ENCODE measurements at regions not wholly inside any gene's neighbourhood (a gene's known extent, or its start where the extent isn't known, plus 50 kb on each side); places are given as distances from the start of the nearest gene placed in this dataset.

DNA sequence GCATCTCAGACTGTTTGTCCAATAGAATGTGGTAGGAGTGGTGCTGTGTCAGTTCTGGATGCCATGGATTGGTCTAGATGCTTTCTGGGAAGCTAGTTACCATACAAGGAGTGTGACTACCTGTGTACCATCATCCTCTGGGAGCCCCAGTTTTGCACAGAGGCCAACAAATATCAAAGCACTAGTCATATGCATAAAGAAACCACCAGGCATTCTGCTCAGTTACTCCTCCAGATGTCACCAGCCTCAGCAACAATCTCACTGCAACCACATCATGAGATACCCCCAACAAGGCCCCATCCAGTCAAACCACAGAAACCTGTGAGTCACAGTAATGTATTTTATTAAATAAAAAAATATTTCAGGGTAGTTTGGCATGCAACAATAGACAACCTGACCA is 435.8 kb upstream of the CPEB2 start:
- DNase-seq (ENCODE audit: low read depth in 4 of 4, low spot score in 3 of 4), result no peak

DNA sequence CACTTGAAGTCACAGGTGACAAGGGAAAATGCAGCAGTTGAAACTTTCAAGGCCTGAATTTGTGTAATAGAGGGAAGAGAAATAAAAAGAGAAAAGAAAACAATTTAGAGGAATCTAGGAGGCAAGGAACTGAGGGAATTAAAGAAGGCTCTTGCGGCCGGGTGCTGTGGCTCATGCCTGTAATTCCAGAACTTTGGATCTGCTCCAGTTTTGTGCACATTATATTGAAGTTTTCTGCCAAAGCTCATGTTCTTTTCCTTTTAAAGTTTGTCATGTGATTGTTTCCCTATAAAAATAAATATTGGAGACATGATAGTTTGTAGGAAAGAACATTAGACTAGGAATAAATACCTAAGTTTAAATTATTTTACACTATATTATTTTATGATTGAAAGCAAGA is 433.9 kb upstream of the CPEB2 start:
- no peak for DNase-seq (ENCODE audit: low read depth in 4 of 4, low spot score in 3 of 4)

DNA sequence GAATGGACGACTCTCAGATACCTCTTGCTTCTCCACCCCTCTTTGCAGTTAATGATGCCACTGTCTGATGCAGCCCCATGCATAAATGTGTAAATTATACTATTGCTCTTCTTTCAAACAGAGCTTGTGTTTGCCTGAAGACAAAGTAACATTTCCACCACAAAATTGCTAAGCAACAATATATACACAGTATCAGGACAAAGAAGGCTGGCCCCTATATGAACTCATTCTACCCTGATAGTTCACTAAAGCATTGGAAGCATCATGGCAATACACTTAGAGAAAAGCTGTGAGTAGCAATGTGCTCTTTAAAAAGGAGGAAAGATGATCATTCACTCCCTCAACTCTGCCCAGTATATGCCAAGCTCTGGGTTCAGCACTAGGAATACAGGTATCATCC is 427.0 kb upstream of the CPEB2 start:
- DNase-seq (ENCODE audit: low read depth in 4 of 4, low spot score in 3 of 4), result no peak

DNA sequence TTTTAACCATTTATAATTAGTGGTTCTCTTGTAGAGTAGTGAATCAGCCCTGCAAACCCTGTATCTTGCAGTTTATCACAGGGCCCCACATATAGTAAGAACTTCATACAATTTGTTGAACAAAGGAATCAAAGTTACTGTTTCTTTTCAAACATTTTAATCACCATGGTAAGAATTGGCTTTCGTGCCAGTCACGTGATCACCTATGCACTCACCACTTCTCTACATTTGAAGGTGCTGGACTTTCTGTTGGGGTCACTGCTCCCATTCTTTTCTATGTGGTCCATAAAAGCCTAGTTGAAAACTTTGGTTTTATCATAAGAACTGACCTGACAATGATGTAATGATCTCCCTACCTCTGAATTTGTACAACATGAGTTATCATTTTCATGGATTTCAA is 426.4 kb upstream of the CPEB2 start:
- DNase-seq (ENCODE audit: low read depth in 4 of 4, low spot score in 3 of 4), result no peak

DNA sequence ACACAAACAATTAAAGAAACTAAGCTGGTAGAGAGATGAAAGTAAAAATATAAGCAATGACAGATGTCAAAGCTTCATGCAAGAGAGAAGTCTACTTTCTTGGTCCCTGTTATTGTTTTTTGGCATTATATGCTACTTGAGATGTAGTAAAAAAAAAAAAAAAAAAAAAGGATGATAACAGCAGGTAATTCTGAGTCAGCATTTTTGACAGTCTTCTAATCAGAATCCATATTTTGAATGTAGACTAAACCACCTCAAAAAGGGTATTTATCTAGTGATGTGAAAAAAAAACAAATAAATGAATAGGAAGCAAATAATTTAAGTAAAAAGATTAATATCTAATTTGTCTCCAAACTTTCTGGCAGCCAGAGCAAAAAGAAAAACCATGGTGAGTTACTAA is 422.2 kb upstream of the CPEB2 start:
- DNase-seq (ENCODE audit: low read depth in 4 of 4, low spot score in 3 of 4), result no peak

DNA sequence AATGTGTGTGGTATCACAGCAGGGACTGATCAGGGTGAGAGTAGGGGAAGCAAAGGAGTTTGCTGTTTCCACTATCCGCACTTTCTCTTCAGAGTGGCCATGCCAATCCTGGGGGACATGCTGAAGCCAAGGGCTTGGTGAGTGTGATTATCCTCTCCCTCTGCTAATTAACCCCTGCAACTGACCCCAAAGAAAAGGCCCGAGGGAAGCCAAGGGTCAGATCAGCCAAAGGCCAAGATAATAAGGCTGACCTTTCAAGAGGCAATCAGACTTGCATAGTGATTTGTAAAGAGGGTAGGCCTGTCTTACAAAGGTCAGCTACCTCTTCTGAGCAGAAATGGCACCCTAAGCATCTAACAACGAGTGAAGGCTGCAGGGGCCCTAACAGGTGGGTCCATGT is 420.5 kb upstream of the CPEB2 start:
- DNase-seq (ENCODE audit: low read depth in 4 of 4, low spot score in 3 of 4), result no peak

DNA sequence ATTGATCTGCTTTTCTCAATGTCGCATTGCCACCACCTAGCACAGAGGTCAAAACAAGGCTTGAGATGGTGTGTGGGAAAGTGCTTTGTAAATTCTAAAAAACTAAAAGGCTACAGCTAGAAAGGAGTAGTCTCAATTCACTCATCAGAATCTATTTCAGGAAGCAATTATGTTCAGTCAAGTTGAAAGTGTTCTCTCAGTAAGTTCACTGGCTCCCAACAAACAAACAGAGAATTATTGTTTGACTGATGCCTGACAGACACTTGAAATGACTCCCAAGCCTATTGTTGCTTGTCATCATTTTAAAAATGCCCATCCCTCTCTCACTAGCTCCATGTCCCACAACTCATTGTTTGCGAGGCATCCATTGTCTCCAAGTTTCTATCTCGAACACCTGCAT is 419.6 kb upstream of the CPEB2 start:
- DNase-seq (ENCODE audit: low read depth in 4 of 4, low spot score in 3 of 4), result no peak

DNA sequence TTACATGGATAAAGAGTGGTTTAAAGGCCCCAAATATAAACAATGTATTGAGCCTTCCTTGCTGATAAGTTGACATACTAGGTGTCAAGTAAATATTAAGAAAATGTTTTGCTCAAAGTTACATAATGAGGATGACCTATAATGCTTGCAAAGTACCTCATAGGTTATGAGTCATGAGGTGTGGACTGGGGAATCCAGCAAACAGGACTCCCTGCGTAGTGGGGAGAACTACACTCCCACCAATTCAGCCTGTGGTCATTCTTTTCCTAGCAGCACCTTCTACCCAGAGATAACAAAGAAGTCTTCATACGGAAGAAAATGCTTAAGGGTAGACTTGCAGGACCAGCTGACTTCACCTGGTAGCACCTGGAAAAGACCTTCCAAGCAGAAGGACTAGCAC is 418.9 kb upstream of the CPEB2 start:
- no peak for DNase-seq (ENCODE audit: low read depth in 4 of 4, low spot score in 3 of 4)

DNA sequence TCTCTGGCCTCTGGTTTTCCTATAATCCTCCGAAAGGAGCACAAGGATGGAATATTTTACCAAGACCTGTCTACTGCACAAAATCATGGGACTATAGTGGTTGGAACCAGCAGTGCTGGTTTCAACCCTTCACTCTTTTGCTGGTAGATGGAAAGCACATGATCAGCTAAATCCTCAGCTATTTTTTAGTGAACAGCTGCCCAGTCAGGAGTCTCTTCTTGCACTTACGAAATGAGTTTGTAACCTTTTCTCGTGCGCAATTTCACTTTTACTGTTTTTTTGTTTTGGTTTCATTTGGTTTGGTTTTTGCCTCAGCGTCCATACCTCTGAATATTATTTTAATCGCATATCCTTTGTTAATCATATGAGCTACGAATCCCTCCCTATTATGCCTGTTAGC is 418.5 kb upstream of the CPEB2 start:
- no peak for DNase-seq (ENCODE audit: low read depth in 4 of 4, low spot score in 3 of 4)

DNA sequence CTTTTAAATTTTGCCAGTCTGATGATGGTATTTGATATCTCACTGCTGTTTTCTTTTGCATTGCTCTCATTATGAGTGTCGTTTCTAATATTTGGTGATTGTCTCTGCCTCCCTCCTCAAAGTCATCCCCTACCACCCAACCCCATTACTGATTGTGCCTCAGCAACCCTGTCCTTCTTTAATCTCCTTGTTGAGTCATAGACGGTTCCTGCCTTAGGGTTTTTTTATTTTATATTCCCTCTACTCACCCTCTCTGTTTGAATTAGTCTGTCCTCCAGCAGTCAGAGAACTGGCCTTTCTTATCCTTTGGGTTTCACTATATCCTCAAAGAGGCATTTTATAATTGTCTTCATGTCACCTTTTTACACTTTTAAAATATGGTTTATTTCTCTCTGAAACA is 409.3 kb upstream of the CPEB2 start:
- no peak for DNase-seq (ENCODE audit: low read depth in 4 of 4, low spot score in 3 of 4)

DNA sequence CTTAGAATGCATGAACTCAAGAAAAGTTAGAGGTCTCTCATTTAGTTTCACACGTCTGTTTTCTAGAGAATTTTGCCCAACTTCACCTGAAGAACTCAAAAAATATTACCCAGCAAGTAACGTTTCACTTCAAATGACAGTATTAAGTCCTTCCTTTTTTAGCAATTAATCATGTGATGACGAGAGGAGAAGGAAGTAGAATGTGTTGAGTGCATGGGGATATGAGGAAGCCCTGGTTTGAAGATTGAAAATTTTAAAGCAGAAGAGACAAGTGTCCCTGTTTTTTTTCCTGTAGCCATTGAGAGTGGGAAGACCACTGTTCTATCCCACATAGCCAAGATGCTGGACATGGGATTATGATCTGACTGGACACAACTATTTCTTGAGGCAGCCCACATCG is 406.3 kb upstream of the CPEB2 start:
- no peak for DNase-seq (ENCODE audit: low read depth in 4 of 4, low spot score in 3 of 4)

DNA sequence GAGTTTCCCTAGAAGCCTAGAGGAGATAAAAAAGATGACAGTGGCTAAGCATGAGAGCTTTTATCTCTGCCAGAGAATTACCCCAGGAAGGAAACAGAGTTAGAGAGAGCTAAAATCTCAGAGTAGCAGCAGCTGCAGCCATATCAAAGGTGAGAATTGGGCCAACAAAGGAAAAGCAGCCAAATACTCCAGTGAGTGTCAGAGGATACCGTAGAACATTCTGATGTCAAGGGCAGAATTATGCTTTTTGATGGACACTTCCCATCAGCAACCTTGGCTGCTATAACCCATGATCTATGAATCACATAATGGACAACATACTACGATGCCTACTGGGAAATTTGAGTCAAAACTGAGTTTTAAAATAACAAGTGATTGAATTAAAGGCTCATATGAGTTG is 405.8 kb upstream of the CPEB2 start:
- no peak for DNase-seq (ENCODE audit: low read depth in 4 of 4, low spot score in 3 of 4)

DNA sequence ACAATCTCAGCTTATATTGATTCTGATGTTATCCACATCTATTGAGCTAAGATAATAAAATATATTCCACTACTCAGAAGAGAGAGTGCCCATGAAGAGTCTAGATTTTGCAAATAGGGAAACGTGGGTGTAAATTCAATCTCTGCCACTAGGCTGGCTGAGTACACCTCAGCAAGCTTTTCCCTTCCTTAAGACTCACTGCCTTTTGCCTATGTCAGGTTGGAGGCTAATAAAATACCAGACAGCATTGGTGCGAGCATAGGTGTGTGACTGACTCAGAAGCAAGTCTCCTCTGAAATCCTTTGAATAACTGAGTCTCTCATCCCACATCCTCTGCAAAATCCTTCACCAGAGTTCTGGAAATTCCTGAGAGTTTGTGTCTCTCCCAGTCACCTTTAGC is 405.4 kb upstream of the CPEB2 start:
- no peak for DNase-seq (ENCODE audit: low read depth in 4 of 4, low spot score in 3 of 4)

DNA sequence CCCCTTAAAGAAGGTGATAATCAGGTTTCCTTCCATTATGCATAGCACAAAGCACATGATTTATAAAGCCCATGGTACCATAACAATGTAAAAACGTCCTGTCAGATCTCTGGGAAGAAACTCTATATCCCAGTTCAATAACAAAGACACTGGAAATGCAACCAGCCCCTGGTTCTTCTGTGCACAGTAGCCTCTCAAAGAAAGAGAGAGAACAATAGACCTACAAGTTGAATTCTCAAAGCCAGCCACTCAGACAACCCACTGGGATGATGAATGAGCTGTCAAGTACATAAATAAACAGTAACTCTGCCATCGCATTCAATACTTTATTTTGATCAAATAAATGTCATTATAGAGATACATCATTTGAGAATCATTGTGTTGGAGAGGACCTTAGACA is 400.1 kb upstream of the CPEB2 start:
- DNase-seq (ENCODE audit: low read depth in 4 of 4, low spot score in 3 of 4), result no peak

DNA sequence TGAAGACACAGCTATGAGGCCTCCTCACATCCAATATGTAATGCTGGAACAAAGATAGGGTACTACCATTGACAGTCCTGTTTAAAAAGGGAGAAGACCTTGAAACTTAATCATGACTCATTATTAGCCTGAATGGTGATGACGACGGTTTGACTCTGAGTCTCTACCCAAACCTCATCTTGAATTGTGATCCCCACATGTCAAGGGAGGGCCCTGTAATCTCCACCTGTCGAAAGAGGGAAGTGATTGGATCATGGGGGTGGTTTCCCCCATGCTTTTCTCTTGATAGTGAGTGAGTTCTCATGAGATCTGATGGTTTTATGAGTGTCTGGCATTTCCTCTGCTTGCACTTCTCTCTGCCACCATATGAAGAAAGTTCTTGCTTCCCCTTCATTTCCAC is 395.3 kb upstream of the CPEB2 start:
- no peak for DNase-seq (ENCODE audit: low read depth in 4 of 4, low spot score in 3 of 4)

DNA sequence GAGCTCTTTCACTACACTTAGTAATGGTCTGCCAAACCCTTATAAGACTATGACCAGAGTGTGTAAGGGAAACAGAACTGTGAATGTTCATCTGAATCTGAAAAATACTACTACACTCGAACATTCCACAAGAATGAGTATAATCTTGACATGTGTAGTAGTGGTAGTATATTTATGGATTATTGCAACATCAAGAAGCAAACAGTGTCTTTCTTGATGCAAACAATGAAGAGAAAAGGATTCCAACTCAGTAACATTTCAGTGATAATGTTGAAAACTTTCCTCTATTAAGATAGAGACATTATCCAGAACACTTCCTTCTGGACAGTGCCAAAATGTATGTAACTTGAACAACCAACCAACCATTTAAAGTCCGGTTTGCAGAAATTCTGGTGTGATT is 394.7 kb upstream of the CPEB2 start:
- no peak for DNase-seq (ENCODE audit: low read depth in 4 of 4, low spot score in 3 of 4)

DNA sequence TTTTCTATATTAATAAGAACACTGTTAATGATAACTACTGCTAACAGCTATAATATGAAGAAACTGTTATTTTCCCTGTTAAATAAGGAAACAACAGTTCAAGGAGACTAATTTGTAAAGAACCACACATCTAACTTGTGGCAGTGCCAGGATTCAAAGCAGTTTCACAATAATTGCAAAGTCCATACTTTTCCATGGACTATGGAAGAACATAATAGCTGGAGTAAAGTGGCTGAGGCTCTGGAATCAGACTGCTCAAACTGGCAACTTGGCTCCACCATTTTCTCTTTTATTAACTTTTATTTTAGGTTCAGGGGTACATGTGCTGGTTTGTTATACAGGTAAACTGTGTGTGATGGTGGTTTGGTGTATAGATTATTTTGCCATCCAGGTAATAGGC is 393.7 kb upstream of the CPEB2 start:
- no peak for DNase-seq (ENCODE audit: low read depth in 4 of 4, low spot score in 3 of 4)

DNA sequence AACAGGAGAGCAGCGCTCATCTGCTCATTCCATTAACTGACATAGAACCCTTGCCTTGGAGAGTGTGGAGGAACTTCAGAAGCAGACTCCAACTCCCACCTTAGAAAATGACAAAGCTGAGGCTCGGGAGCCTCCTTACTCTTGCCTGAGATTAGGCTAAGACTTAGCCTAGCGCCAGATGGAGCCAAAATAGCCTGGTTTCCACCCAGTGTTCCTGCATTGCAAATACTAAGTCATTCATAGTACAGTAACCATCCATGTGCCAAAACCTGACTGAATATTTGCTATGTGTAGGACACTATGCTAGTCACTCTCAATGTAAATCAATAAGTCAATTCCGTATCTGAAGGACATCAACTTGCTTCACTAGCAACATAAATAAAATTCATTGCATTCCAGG is 387.4 kb upstream of the CPEB2 start:
- DNase-seq (ENCODE audit: low read depth in 4 of 4, low spot score in 3 of 4), result no peak

DNA sequence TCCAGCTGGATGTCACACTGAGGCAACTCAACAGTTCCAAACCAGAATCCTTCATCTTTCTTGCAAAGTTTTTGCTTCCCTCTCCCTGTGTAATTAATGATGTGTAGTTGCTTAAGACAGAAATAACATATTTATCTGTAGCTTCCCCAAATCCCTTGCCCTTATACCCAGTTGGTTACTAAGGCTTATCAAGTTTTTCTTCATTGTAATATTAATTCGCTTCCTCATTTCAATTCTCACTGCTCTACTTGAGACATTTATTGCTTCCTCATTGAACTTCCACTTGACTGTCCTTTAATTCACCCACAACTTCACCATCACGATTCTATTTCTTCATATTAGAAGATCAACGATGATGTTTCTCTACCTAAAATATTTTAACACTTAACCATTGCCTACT is 386.6 kb upstream of the CPEB2 start:
- DNase-seq (ENCODE audit: low read depth in 4 of 4, low spot score in 3 of 4), result no peak

DNA sequence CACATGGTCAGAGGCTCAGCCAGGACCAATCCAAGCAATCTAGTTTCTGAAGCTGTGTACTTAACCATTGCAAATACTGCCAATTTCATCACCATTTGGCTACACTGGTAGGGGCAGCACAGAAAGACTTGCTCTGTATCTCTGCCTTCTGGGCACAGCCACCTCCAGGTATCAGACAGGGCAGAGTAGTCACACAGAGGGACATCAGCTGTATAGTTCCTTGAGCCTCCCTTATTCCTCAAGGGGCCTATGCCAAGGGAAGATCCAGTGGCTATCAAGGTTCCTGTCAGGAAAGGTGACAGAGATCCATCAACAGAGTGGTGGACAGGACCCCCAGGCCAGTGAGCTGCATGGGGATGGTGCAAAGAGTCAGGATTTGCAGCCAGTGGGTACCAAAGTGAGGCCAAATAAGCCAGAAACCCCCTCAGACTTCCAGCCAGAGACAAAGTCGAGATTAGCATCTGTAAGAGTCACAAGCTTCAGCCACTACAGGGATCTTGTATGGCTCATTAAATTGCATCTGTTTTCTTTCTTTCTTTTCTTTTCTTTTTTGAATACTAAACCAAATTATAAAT is 381.6 kb upstream of the CPEB2 start:
- no peak for DNase-seq (ENCODE audit: low read depth in 4 of 4, low spot score in 3 of 4)

DNA sequence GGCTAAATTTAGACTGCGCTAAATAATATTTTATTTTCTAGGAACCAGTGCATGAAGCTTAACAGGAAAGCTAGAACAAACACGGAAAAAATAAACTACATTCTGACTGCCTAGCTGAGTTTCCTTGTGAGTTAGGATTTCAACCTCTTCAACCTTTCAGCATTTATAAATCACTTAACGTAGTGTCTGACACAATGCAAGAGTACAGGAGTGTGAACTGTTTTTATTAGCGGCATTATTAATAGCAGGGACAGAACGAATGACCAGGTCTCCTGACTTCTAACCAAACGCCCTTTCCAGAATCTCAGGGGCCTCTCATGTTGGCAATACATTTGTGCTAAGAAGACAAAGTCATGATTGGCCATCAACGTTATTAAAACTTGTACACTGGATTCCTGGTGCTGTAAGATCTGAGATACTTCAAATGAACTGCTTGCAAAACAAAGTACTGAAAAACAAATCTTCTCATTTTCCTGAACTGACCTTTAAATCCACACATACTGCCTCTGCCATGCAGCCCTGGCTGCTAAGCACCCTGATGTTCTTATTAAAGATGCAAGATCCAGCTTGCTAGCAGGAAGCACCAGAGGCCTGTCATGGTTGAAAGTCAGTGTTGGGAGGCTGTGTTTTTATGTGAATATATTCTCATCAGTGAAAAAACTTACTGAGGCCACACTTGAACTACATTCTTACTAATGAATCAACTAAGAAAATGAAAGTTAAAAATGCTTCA is 380.4 kb upstream of the CPEB2 start:
- no peak for DNase-seq (ENCODE audit: low read depth in 4 of 4, low spot score in 3 of 4)

DNA sequence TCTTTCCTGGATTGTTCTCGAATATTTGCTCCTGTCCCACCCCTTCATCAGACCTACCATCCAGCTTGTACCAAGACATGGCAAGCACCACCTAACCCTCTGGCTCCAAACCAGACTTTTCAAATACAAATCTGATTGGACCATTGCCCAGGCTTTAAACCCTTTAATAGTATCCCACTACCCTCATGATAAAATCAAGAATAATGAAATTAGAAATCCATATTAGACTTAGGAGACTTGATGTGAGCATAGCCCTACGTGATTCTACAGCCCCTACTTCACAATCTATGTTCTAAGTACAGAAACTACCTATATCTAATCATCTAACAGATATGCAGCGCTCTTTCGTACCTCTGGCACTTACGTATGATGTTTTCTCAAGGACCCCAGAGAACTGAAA is 375.2 kb upstream of the CPEB2 start:
- DNase-seq (ENCODE audit: low read depth in 4 of 4, low spot score in 3 of 4), result no peak

DNA sequence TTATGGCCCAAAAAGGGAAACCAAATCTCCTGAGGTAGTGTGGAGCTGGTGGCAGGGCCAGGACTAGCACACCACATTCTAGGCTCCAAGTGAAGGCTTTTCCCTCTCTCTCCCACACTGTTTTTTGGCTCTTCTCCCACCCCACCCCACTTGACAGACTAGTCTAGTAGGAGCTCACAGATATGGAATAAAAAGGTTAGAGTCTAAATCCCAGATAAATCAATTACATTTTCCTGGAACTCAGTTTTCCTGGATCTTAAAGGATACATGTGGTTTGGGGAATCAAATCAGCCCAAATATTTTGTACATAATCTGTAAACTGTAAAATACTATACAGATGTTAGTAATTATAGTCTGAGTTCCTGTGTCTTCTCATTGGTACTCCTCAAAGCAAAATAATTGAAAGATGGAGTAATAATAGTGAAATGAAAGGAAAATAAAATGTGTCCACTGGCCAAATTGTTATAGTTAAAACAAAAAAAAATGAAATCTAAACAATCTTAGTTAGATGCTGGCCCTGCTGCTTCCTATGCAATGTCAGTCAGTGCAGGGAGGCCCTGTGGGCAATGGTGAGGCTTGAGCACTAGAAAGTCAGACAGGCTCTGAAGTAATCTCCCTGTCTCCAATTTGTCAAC is 370.4 kb upstream of the CPEB2 start:
- DNase-seq (ENCODE audit: low read depth in 4 of 4, low spot score in 3 of 4), result no peak
